ENCODE measurements at regions not wholly inside any gene's neighbourhood (a gene's known extent, or its start where the extent isn't known, plus 50 kb on each side); places are given as distances from the start of the nearest gene placed in this dataset.

DNA sequence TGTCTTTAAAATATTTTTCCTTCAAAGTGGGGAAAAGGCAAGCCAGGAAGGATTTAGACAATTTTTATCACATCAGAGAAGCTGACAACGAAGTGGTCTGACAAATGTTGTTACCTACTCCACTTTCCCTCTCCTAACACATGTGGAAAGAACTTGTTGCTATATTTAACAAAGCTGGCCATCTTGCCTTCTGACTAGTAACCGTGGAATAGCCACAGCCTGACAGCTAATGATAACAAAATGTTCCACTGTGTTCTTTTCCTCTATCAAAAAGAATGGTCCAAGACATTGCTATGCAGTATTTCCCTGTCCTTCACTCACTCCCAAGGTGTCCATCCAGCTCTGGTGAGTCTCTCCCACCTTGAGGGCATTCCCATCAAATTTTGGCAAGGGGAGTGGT is 481.4 kb upstream of the THBS1 start:
- Histone ChIP-seq H3K4me1 (ENCODE audit: insufficient read depth, low read length, severe bottlenecking) (no peaks in the 10 kb centered on the region), H3K9me2 (ENCODE audit: low read depth, low read length) (no peaks in the 10 kb centered on the region), H3K4me2 (ENCODE audit: low read length) (no peak overlapping the region), H3F3A (ENCODE audit: insufficient read depth, low read length) (no peaks in the 10 kb centered on the region), H4K20me1 (ENCODE audit: insufficient read depth, low read length) (no peaks in the 10 kb centered on the region), H3K79me2 (ENCODE audit: insufficient read depth, low read length) (no peaks in the 10 kb centered on the region), H3K27ac (ENCODE audit: low read depth, low read length, poor library complexity, severe bottlenecking) (no peak overlapping the region), H3K36me3 (ENCODE audit: insufficient read depth, low read length) (no peaks in the 10 kb centered on the region), H3K27me3 (ENCODE audit: insufficient read depth, low read length) (0 out of 2 replicates have a peak, but pooled peaks cover 5% of the 10 kb centered on the region), H2AFZ (ENCODE audit: low read length) (no peak overlapping the region), H3K4me3 (ENCODE audit: low read depth, low read length, poor library complexity, severe bottlenecking) (no peak overlapping the region), H3K9ac (ENCODE audit: low read length) (no peak overlapping the region), H3K9me3 (ENCODE audit: low read length) (no peaks in the 10 kb centered on the region)
- TF ChIP-seq EZH2 (IDR thresholded peaks at IDR 0.05; ENCODE audit: borderline replicate concordance, low read length), result no peak
- TF ChIP-seq, protein P1, sequence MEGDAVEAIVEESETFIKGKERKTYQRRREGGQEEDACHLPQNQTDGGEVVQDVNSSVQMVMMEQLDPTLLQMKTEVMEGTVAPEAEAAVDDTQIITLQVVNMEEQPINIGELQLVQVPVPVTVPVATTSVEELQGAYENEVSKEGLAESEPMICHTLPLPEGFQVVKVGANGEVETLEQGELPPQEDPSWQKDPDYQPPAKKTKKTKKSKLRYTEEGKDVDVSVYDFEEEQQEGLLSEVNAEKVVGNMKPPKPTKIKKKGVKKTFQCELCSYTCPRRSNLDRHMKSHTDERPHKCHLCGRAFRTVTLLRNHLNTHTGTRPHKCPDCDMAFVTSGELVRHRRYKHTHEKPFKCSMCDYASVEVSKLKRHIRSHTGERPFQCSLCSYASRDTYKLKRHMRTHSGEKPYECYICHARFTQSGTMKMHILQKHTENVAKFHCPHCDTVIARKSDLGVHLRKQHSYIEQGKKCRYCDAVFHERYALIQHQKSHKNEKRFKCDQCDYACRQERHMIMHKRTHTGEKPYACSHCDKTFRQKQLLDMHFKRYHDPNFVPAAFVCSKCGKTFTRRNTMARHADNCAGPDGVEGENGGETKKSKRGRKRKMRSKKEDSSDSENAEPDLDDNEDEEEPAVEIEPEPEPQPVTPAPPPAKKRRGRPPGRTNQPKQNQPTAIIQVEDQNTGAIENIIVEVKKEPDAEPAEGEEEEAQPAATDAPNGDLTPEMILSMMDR (IDR thresholded peaks at IDR 0.05; ENCODE audit: low read length), result no peak

DNA sequence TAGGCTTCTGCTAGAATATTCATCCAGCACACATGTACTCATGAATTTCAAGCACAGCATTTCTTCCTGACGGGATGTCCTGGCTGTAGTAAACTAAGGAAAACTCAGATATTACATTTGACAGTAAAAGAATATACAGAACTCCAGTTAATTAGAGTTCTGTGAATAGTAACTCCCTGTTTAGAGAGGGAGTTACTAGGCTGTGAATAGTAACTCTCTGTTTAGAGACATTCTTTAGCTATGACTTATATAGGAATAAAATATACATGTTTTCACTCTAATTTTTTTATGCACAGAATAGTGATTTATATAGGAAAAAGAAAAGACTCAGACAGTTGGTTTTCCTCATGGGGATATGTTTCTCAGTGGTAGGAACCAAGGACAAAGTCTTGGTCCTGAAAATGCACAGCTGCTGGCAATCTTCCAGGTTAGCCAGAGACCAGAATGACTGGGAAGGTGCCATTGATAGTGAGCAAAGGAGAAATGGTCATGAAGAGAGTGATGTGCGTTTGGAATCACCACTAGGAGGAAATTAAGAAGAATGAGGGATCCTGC is 480.7 kb upstream of the THBS1 start:
- Histone ChIP-seq H3K4me3 (ENCODE audit: low read depth, low read length, poor library complexity, severe bottlenecking) (no peak overlapping the region), H3K4me1 (ENCODE audit: insufficient read depth, low read length, severe bottlenecking) (no peaks in the 10 kb centered on the region), H3K36me3 (ENCODE audit: insufficient read depth, low read length) (no peaks in the 10 kb centered on the region), H2AFZ (ENCODE audit: low read length) (no peak overlapping the region), H3K9me3 (ENCODE audit: low read length) (no peaks in the 10 kb centered on the region), H4K20me1 (ENCODE audit: insufficient read depth, low read length) (no peaks in the 10 kb centered on the region), H3K9me2 (ENCODE audit: low read depth, low read length) (no peaks in the 10 kb centered on the region), H3K79me2 (ENCODE audit: insufficient read depth, low read length) (no peaks in the 10 kb centered on the region), H3K9ac (ENCODE audit: low read length) (no peak overlapping the region), H3F3A (ENCODE audit: insufficient read depth, low read length) (no peaks in the 10 kb centered on the region), H3K27me3 (ENCODE audit: insufficient read depth, low read length) (0 out of 2 replicates have a peak, but pooled peaks cover 5% of the 10 kb centered on the region), H3K27ac (ENCODE audit: low read depth, low read length, poor library complexity, severe bottlenecking) (no peak overlapping the region), H3K4me2 (ENCODE audit: low read length) (no peak overlapping the region)
- TF ChIP-seq, protein P1 (IDR thresholded peaks at IDR 0.05; ENCODE audit: low read length), result no peak
- no peak for TF ChIP-seq EZH2 (IDR thresholded peaks at IDR 0.05; ENCODE audit: borderline replicate concordance, low read length)

DNA sequence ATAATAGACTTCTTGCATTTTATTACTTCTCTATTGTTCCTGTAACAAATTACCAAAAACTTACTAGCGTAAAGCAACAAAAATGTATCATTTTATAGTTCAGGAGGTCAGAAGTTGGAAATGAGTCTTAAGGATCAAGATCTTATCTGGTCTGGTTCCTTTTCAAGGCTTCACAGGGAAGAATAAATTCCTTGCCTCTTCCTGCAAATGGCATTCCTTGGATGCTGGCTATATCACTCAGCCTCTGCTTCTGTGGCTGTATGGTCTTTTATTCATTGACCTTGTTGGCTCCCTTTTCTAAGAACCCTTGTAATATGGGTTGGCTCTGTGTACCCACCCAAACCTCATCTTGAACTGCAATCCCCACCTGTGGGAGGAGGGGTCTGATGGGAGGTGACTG is 478.4 kb upstream of the THBS1 start:
- Histone ChIP-seq H3K36me3 (ENCODE audit: insufficient read depth, low read length) (no peaks in the 10 kb centered on the region), H3F3A (ENCODE audit: insufficient read depth, low read length) (no peaks in the 10 kb centered on the region), H4K20me1 (ENCODE audit: insufficient read depth, low read length) (no peaks in the 10 kb centered on the region), H3K9ac (ENCODE audit: low read length) (no peak overlapping the region), H3K4me2 (ENCODE audit: low read length) (no peak overlapping the region), H3K27me3 (ENCODE audit: insufficient read depth, low read length) (0 out of 2 replicates have a peak, but pooled peaks cover 5% of the 10 kb centered on the region), H3K9me2 (ENCODE audit: low read depth, low read length) (no peaks in the 10 kb centered on the region), H3K27ac (ENCODE audit: low read depth, low read length, poor library complexity, severe bottlenecking) (no peak overlapping the region), H3K9me3 (ENCODE audit: low read length) (no peaks in the 10 kb centered on the region), H3K4me3 (ENCODE audit: low read depth, low read length, poor library complexity, severe bottlenecking) (no peak overlapping the region), H2AFZ (ENCODE audit: low read length) (no peak overlapping the region), H3K79me2 (ENCODE audit: insufficient read depth, low read length) (no peaks in the 10 kb centered on the region), H3K4me1 (ENCODE audit: insufficient read depth, low read length, severe bottlenecking) (no peaks in the 10 kb centered on the region)
- TF ChIP-seq EZH2 (IDR thresholded peaks at IDR 0.05; ENCODE audit: borderline replicate concordance, low read length), result no peak
- TF ChIP-seq, protein P1 (IDR thresholded peaks at IDR 0.05; ENCODE audit: low read length), result no peak
